ENCODE measurements at regions not wholly inside any gene's neighbourhood (a gene's known extent, or its start where the extent isn't known, plus 50 kb on each side); places are given as distances from the start of the nearest gene placed in this dataset.
"Not testable (repeated sequence)": the region's sequence is repeated elsewhere in the genome, so short reads cannot be mapped to it uniquely, and the experiment has no call there.

DNA sequence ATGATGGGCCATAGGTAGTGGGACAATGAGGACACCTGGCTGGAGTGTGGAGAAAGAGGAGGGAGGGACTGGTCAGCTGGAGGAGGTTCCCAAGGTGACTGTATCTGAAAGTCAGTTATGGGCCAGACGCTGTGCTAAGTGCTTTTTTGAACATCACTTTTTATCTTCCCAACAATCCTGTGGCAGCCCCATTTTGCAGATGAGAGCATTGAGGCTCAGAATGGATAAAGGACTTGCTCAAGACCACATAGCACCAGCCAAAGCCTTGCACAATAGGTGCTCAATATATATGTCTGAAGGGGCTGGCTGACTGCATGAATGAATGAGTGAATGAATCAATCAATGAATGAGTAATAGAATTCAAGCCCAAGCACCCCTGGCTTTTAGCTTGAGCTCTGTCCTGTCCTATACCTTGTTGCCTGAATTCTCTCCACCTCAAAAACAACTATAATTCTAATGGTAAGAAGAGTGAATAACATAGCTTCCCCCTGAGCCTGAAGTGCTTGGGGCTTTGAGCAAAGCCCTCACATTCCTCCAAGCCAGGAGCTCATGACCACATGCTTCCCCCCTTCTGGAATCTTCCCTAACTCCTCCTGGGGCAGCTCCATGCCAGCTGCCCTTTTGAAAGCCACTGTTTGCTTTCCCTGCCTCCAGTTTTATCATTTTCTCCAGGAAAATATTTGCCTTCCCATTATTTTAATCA, 150.9 kb downstream of the RPLP1 start:
- no peak for DNase-seq

DNA sequence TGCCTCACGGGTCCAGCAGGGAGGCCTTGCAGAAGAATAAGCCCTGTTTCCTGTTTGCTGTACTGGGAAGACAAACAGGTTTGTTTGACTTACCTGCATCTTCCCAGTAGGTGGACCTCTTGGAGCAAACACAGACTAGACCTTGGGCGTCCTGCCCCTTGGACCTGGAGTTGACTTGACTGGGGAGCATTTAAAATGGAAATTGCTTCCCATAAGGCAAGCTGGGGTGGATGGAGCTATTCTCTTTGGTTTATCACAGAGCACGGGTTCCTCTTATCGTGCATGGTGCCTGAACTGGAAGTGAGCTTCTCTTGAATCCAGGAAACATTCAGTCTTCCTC, 151.4 kb downstream of the RPLP1 start:
- DNase-seq = no peak

DNA sequence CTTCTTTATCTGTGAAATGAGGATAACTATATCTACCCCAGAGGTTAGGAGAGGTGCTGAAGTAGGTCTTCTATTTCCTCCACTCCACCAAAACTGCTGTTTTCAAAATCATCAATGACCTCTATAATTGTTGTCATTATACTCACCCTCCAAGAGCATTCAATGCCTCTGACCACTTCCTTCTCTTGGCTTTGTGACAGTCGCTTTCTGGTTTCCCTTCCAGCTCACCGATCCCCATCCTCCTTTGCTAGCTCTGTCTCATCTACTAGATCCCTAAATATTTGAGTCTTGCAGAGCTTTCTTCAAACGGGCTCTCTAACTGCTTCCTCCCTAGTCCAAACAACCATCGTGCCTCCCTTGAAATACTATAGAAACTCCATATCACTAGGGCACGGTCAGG, 153.5 kb downstream of the RPLP1 start:
- no peak for DNase-seq

DNA sequence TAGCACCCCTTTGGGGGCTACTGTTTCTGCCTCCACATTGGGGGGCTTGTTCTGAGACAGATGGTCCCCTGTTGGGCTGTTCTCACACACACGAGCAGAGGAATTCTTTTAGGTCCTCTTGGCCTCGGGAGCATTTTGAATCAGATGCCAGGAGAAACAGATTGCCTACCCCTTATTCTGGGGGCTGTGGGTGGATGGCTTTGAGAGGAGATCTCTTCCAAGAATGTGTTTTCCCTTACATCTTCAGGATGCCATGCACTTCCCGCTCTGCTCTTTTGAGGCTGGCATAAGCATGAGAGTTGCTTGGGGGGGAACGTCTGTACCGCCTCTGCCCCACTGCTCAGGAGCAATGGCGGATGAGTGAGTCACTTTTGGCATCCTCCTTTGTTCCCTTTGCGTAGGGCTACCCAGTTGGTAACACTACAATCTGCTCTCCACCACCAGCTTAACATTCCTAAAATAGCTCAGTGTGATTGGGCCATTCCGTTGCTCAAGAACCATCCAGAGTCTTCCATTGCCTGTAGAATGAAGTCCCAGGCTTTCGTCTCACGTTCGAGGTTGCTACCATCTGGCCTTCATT, 154.4 kb downstream of the RPLP1 start:
- no peak for DNase-seq

DNA sequence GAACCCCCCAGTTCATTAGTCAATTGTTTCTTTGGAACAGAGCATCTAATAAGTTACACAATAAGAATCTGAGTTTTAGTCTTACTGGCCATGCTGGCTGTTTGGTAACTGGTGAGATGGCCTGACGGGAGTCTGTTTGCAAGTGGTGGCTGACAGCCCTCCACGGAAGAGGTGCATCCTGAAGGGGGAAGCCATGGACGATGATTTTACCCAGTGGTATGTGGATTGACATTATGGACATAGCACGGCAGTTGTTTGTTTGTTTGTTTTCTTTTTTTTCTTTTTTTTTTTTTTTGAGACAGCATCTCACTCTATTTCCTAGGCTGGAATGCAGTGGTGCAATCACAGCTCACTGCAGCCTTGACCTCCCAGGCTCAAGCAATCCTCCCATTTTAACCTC, 156.0 kb downstream of the RPLP1 start:
- no peak for DNase-seq

DNA sequence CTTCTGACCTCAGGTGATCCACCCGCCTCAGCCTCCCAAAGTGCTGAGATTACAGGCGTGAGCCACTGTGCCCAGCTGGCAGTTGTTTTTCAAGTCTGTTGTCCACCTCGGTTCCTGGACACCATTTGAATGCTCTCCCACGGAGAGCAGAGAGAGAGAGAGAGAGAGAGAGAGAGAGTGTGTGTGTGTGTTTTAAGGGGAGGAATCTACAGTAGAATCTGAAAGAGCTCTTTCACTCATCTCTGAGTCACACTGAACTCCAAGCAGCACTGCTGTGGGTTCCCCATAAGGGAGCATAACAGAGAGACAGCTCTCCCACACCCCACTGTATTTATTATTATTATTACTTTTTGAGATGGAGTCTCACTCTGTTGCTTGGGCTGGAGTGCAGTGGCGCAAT, 156.6 kb downstream of the RPLP1 start:
- no peak for DNase-seq

DNA sequence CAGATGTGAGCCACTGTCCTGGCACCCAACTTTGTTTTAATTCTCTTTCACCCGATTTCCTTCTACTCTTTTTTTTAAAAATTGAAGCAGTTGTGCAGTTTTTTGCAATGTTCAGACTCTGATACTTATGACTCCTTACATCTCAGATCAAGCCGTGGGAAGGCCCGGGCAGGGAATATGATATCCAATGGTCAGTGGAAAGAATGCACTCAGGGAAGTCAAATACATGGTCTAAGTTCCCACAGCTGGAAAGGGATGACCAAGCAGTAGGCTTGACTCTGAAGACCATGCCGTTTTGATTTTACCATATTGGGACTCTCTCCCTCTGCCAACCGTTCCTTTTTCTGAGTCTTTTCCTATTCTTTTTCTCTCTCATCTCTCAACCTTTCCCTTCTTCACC, 157.2 kb downstream of the RPLP1 start:
- no peak for DNase-seq

DNA sequence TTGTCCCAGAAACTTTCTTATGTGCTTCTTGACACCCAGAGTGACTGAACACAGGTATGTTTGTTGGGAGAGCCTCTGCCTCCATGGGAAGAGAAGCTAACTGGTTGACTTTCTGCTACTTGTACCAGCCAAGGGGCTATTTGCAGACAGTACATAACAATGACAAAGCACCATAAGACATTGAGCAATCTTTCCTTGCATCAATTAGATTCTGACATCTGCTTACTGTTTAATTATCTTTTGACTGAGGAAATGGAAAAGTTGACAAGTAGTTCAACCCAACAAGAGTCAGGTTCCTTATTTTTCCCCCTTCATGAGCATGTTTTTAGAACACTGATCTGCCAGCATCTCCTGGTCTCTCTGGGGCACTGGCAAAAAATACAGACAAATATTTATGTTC, 157.7 kb downstream of the RPLP1 start:
- no peak for DNase-seq

DNA sequence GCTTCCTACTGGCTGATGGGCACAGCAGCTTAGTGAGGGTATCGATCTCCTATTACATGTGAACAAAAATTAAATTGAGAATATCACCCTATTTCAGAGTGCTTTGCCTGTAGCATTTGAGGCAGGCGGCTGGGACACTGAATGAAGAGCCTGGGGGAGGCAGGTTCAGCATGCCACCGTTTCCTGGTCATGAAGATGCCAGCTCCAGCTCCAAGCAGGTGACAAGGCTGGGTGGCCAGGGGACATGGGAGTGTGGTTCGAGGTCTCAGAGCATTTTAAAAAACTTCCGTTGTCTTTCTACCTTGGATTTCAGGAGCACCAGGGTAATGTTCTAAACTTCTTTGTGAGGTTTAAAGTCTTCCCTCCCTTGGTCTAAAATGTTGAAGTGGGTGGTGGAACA, 158.2 kb downstream of the RPLP1 start:
- no peak for DNase-seq

DNA sequence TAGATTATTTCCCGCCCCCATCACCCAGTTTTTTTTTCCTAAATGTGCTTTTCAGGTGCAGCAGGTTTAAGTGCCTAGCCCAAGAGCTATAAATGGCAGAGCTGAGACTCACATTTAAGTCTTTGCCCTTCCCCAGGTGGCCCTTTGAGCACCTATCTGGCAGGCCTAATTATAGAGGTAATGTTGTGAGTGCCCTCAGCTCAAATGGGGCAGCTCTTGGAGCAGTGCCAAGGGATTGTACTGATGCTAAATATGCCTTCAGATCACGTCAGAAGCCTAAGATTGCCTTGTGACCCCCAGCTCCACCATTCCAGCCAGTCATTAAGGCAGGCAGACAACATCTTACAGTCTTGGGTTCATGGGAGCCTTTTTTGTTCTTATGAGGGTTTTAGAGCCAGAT, 159.5 kb downstream of the RPLP1 start:
- no peak for DNase-seq

DNA sequence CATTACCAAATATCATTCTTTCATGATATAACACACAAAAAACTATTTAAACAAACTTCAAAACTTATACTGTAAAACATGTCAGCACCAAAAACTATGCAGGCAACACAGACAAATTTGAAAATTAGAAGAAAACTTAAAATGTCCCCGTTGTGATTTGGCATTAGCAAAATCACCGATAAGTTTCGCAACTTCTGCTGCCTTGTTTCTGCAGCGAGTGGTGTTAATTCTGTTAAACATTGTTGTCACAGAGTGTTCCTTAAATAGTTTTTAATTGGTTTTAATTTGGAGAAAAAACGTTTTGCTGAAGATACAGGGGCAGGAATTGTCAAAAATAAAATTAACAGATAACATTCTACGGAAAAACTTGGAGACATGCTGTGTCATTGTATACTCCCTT, 160.6 kb downstream of the RPLP1 start:
- DNase-seq = no peak

DNA sequence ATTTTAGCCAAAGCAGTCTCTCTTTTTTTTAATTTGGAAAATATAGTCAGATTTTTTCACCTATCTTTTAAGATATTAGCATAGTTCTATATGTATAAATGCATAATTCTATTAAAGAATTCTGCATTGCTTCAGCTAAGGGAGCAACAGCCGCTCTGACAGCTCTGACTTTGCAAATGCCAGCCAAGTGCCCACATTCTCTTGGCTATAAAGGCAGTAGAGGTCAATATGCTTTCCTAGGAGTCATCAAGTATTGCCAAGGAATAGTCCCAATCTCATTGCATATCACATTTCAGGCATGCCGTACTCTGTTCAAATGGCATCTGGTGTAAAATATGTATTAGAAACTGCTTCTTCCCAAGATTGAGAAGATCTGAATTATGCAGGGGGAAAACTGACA, 161.4 kb downstream of the RPLP1 start:
- no peak for DNase-seq

DNA sequence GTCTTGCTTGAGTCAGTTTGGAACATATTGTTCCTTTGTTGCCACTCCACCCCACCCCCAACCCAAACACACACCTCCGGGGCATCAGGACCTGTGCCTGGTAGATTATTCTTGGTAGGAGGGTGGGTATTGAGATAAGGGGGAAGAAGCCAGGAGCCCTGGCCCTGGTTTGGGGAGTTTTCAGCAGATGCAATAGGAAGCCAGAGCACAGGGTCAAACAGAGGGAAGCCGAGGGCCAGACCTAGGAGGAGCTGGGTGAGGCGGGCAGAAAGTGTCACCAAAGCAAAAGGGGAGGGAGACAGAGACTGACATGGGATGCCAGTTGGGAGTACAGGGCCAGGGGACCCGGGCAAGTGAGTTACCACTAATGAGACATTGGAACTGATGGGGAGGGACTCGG, 163.1 kb downstream of the RPLP1 start:
- no peak for DNase-seq

DNA sequence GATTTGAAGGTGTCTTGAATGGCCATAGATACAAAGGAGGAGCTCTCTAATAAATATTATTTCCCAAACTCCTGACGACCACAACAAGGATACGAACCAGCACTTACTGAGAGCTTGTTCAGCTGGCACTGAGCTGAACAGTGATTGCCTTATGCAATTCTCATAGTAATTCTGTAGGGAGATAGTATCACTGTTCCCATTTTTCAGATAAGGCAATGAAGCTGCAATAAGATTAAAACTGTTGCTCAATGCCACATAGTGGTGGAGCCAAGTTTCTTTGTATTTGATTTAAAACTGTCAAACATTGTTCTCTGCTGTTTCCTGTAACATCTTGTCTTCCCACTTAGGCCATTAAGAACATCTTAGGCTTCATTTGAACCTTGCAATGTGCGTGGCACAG, 163.9 kb downstream of the RPLP1 start:
- DNase-seq = no peak

DNA sequence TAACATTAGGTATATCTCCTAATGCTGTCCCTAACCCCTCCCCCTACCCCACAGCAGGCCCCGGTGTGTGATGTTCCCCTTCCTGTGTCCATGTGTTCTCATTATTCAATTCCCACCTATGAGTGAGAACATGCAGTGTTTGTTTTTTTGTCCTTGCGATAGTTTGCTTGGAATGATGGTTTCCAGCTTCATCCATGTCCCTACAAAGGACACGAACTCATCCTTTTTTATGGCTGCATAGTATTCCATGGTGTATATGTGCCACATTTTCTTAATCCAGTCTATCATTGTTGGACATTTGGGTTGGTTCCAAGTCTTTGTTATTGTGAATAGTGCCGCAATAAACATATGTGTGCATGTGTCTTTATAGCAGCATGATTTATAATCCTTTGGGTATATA, 164.5 kb downstream of the RPLP1 start:
- DNase-seq = not testable (repeated sequence)

DNA sequence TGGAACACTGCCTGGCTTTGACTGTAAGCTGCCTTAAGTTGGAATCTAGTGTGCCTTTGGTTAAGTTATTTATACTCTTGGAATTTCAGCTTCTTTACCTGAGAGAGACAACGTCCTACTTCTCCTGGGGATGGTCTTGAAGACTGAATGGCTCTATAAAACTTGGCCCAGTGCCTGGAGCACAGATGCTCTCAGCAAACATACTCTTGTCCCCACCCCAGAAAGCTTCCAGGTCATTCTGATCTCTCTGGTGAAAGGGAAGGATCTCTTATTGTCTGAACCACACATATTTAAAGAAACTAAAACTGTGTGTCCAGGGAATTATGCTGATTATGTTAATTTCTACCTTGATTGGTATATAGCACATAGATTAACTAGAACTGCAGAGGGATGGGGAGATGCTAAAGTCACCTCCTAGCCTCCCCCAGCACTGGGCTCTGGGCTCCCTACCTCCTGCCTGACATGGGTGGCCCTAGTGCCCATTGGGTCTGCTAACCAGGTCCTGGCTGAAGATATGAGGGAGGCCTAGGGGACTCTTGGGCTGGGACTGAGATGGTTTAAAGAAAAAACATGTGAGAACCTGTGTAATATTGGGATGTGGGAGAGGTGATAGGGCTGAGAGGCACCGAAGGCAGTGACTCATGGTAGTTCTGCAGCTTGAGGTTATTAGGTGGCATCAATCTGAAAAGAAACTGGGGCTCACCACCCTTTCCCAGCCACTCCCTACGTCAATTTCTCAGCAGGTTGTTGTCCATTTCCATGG, 171.0 kb downstream of the RPLP1 start:
- no peak for DNase-seq

DNA sequence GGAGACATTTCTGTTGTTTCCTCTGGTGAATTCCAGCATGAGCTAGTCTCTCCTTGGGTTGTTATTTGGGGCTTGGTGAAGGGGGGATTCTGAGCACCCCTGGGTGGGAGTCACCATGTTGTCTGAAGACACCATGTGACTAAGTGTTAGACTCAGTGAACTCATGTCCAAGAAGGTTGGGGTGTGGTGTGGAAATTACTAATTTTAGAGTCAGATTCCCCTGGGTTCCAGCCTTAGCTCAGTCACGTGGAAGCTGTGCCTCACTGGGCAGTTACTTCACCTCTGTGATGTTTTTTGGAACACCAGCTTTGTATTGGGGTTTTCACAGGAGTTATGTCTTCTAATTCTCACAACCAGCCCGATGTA, 171.5 kb downstream of the RPLP1 start:
- no peak for DNase-seq

DNA sequence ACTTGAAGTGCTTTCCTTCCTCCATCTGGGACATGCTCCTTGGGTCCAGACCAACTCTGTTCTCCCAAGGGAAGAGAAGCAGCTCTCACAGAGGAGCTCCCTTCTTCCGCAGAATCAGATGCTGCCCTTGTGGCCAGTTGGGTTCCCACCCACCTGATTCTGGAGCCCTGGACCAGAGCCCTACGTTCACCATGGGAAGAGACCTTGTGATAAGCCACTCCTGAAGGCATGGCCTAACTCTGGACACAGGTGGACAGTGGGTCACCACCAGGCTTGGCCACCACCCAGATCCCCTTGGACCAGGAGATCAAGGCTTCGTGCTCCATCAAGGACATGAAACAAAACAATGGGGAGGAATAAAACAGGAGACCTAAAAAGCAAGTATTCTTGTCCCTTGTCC, 172.2 kb downstream of the RPLP1 start:
- no peak for DNase-seq

DNA sequence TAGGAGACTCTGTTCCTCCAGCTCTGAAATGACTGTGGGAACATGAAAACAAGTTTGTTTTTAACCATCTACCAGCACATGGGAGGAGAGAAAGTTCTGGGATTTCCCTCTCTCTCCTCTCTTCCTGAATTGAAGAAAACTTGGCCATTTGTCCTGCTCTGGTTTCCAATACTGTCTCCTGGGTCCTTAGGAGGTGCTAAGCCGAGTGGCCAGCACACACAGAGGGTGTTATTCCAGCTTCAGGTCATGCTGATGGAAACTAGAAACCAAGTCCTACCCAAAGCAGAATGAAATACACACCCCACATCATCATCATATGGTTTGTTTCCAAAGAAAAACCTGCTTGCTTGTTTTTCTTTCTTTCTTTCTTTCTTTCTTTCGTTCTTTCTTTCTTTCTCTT, 172.7 kb downstream of the RPLP1 start:
- DNase-seq = no peak

DNA sequence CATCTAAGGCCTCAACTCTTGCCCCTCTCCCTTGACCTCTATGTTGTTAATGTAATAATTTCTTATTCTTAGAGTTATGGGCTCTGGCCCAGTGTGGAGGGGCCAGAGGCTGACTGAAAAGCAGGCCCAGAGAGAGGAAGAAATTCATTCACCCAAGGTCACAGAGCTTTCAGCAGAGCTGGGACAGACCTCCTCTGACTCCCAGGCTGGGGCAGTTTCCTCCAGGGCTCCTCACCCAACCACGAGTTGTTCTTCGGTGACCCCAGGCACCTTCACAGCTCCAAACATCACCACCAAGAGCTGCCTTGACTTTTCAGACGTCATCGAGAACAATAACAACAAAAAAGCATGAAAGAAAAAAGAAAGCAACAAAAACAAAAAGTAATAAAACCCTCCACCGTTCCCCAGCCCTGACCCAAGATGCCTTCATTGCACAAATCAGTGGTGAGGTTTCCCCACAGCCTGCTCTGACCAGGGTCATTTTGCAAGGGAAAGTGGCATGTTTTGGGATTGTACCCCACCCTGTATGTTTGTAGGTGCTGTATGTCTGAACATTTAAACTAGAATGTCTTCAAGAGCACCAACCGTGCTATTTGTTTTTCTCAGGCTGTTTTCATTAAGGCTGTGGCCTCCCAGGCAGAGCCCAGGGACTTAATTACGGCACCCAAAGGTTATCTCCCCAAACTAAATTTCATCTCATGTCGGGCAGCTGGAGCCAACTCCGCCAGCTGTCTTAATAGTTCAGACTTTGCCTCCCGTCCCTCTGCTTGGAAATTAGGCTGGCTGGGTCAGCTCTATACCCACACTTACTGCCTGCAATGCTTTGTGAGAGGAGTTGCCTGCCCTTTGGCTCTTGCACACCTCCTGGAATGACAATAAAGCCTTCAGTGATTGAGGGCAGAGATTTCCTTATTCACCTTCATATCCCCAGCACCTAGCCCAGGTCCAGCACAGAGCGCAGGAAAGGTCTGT, 173.8 kb downstream of the RPLP1 start:
- no peak for DNase-seq

DNA sequence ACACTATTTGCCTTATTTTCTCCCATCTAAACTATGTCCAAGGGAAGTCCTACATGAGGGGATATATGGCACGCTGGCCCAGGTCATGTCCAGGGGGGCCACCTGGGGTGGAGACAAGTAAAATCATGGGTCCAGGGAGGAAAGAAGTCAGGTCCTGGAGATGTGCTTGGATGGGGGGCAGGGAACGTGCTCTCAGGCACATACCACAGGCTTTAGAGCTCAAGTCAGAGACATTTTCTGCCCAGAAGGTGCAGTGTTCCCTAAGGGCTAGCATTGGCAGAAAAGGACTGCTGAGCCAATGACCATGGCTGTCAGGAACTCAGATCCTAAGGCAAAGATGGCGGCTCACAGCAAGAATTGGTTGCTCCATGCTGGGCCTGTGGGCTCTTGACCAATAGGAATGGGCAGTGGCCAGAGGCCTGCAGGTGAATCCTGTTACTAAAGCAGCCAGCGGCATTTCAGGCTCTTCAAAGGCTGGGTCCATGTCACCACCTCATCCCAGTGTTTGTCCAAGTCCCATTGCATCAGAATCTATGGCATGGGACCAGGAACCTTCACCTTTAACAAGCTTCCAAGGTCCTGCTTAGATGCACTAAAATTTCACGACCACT, 175.0 kb downstream of the RPLP1 start:
- DNase-seq = no peak

DNA sequence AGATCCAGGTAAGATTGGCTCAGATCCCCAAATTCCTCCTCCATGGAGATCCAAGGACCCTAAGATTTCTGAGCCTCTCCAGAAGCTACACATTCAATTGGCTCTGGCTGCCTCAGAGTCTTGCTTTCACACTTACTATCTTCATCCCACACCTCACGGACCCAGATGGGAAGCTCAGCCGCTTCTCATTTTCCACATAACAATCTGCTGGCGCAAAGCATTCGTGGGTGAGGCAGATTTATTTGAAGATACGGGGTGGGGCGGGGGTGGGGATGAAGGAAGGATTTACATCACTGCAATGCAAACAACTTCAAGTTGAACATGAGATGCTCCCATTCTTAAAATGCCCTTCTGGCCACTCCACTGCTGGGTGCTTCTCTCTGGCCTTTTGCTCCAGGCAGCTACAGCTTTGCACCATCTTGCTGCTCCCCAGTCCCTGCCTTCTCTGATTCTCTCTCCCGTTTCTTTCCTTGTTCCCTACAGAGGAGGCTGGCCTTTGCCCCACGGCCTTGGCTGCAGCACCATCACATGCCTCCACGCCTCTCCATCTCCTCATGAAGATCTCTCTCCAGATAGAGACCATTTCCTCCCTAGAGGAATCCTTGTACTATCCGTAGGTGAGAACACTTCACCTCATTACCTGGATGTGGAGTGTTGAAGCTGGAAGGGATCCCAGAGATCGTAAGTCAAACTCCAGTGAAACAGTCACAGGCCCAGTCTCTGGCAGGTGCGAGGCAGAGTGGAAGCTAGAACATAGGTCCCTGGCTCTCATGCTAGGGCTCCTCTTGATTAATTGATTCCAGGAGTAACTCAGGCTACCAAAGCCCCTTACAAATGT, 175.9 kb downstream of the RPLP1 start:
- no peak for DNase-seq

Measured in stimulated activated CD4-positive, alpha-beta T cell treated with anti-CD3 and anti-CD28 coated beads, Interleukin-12 subunit alpha, Interleukin-12 subunit beta, amount 100 ng/mL, for 4 hours (primary cell).